Natural killer cell (primary cell): ENCODE measurements at regions not wholly inside any gene's neighbourhood (a gene's known extent, or its start where the extent isn't known, plus 50 kb on each side); places are given as distances from the start of the nearest gene placed in this dataset.

Source experiments
- ATAC-seq, 3 donors: fragments of 150-1000 bp in 2 of 3; fragments of 200-7000 bp in 1 of 3; cut with Tn5 transposase; 1 replicate in 1 of 3; 2 replicates in 2 of 3; pipeline ENCODE4 v1.10.0; 2021; ENCODE audit warnings: mild to moderate bottlenecking in 2 of 3, moderate library complexity in 2 of 3
- DNase-seq, 2 donors: peaks; one replicate each; pipeline versions ENCODE4 v3.0.0 to v3.0.0-alpha.2; 2013 to 2021; ENCODE audit warnings: mixed read lengths in 1 of 2
- H3K27ac ChIP-seq: one replicate; pipeline ENCODE4 v1.5.1; 2013; ENCODE audit warnings: mild to moderate bottlenecking, low read length
- H3K27me3 ChIP-seq: one replicate; pipeline ENCODE4 v1.6.1; 2013; ENCODE audit warnings: low read length; ENCODE audit not compliant: control insufficient read depth, insufficient read depth
- H3K36me3 ChIP-seq: one replicate; pipeline ENCODE4 v1.6.1; 2013; ENCODE audit warnings: low read length; ENCODE audit not compliant: control insufficient read depth, insufficient read depth
- H3K4me1 ChIP-seq: one replicate; pipeline ENCODE4 v1.6.1; 2013; ENCODE audit warnings: low read length; ENCODE audit not compliant: control insufficient read depth, insufficient read depth
- H3K4me3 ChIP-seq: one replicate; pipeline ENCODE4 v1.5.1; 2013; ENCODE audit warnings: low read length
- H3K9me3 ChIP-seq: one replicate; pipeline ENCODE4 v1.6.1; 2013; ENCODE audit warnings: low read length; ENCODE audit not compliant: control insufficient read depth, insufficient read depth
- H3K27ac Mint-ChIP-seq, 2 donors: one replicate each; pipeline ENCODE4 v1.8.0; 2022; ENCODE audit warnings: mild to moderate bottlenecking in 2 of 2, mixed read lengths in 2 of 2, moderate library complexity in 1 of 2
- H3K27me3 Mint-ChIP-seq, 2 donors: one replicate each; pipeline ENCODE4 v1.8.0; 2022; ENCODE audit warnings: low read depth in 2 of 2, mixed read lengths in 2 of 2
- H3K36me3 Mint-ChIP-seq: one replicate; pipeline ENCODE4 v1.8.0; 2022; ENCODE audit warnings: mixed read lengths
- H3K4me1 Mint-ChIP-seq, 2 donors: one replicate each; pipeline ENCODE4 v1.8.0; 2022; ENCODE audit warnings: mixed read lengths in 2 of 2
- H3K4me3 Mint-ChIP-seq: one replicate; pipeline ENCODE4 v1.8.0; 2022; ENCODE audit warnings: mild to moderate bottlenecking, moderate library complexity, mixed read lengths
- H3K9me3 Mint-ChIP-seq, 2 donors: one replicate each; pipeline ENCODE4 v1.8.0; 2022; ENCODE audit warnings: mixed read lengths in 2 of 2
- WGBS: methylation state at CpG from one replicate; pipeline ENCODE4 v1.1.7; 2013; ENCODE audit warnings: missing lambda C conversion rate; ENCODE audit not compliant: insufficient coverage; 5-methylcytosine and 5-hydroxymethylcytosine counted together
- intact Hi-C: fragments of 100-400 bp; cut with micrococcal nuclease; formaldehyde crosslinking; loops from one replicate; pipeline ENCODE4 v1.14.2; 2022
- TF ChIP-seq, protein P1 (sequence below): fragments of 200-600 bp; IDR thresholded peaks from one replicate; pipeline ENCODE4 v1.8.0; 2022; ENCODE audit warnings: antibody characterized with exemption

DNA sequence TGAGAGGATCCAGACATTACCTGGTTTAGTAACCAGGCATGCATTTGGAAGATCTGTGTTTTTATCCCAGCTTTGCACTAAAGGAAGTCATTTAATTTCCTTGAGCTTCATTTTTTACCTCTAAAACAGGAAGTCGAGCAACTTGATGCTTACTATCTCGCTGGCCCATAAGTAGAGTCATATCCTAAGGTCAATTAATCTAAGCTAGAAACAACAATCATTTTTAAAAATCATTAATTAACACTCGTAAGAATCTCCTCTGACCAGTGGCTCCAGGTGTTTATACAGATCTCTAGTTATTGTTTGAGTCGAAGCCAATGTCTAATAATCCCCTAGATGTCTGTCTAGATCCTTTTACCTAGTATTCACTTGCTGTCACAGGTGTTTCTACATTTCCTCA lies 355.8 kb upstream of the DCN start:
- Mint-ChIP-seq H3K27me3 (peaks cover 18 to 30% of the 10 kb centered on the region in 2 donors), H3K27ac (no peak overlapping the region), H3K4me3 (no peak overlapping the region), H3K4me1 (no peaks in the 10 kb centered on the region), H3K36me3 (peaks cover 9% of the 10 kb centered on the region), H3K9me3 (peaks cover 4 to 11% of the 10 kb centered on the region in 2 donors)
- Histone ChIP-seq H3K27me3 (no peaks in the 10 kb centered on the region), H3K4me3 (no peak overlapping the region), H3K4me1 (no peaks in the 10 kb centered on the region), H3K27ac (no peak overlapping the region), H3K36me3 (no peaks in the 10 kb centered on the region), H3K9me3 (peaks cover 4% of the 10 kb centered on the region)
- WGBS: 24% methylated on average over 4 of the region's 4 CpGs
- no peak for ATAC-seq
- TF ChIP-seq, protein P1, sequence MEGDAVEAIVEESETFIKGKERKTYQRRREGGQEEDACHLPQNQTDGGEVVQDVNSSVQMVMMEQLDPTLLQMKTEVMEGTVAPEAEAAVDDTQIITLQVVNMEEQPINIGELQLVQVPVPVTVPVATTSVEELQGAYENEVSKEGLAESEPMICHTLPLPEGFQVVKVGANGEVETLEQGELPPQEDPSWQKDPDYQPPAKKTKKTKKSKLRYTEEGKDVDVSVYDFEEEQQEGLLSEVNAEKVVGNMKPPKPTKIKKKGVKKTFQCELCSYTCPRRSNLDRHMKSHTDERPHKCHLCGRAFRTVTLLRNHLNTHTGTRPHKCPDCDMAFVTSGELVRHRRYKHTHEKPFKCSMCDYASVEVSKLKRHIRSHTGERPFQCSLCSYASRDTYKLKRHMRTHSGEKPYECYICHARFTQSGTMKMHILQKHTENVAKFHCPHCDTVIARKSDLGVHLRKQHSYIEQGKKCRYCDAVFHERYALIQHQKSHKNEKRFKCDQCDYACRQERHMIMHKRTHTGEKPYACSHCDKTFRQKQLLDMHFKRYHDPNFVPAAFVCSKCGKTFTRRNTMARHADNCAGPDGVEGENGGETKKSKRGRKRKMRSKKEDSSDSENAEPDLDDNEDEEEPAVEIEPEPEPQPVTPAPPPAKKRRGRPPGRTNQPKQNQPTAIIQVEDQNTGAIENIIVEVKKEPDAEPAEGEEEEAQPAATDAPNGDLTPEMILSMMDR: no peak
- intact Hi-C loops: no loop called here
- DNase-seq: no peak

DNA sequence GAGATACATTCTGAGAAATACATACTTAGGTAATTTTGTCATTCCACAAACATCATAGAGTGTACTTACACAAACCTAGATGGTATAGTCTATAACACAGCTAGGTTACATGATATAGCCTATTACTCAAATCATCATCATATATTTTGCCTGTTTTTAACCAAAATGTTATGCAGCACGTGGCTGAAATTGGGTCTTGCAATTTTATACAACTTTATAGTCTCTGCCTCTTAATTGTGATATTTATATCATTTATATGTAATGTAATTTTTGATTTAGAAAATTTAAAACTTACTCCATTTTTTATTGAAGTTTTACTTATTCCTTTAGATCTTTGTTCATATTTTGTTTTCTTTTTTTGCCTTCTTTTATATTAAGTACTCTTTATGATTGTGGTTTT lies 350.7 kb upstream of the DCN start:
- peaks cover 4 to 11% of the 10 kb centered on the region in 2 donors for H3K9me3 Mint-ChIP-seq
- Histone ChIP-seq H3K36me3 (no peaks in the 10 kb centered on the region), H3K4me1 (no peaks in the 10 kb centered on the region), H3K9me3 (peaks cover 4% of the 10 kb centered on the region), H3K27me3 (no peaks in the 10 kb centered on the region), H3K27ac (no peak overlapping the region), H3K4me3 (no peak overlapping the region)
- H3K27me3 Mint-ChIP-seq: peaks cover 8 to 9% of the 10 kb centered on the region in 2 donors
- TF ChIP-seq, protein P1: no peak
- no peaks in the 10 kb centered on the region for H3K4me1 Mint-ChIP-seq
- H3K4me3 Mint-ChIP-seq: no peak overlapping the region
- intact Hi-C loops: no loop called here
- no peak overlapping the region for H3K27ac Mint-ChIP-seq
- DNase-seq: no peak
- H3K36me3 Mint-ChIP-seq: peaks cover 9% of the 10 kb centered on the region
- no peak for ATAC-seq
- WGBS: no CpG with 5 or more reads among the region's 1 CpG

DNA sequence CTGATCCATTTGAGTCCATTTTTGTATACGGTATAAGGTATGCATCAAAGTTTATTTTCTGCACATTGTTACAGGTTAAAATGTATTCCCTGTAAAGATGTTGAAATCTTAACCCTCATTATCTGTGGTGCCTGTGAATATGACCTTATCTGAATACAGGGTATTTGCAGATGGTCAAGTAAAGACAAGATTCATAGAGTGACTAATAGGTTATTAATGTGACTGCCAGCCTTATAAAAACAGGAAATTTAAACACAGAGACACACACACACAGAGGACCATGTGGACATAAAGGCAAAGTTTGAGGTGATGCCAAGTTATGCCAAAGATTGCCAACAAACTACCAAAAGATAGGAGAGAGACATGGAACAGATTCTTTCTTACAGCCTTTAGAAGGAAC lies 347.2 kb upstream of the DCN start:
- peaks cover 2 to 5% of the 10 kb centered on the region in 2 donors for H3K9me3 Mint-ChIP-seq
- no peak for DNase-seq
- intact Hi-C loops: no loop called here
- Histone ChIP-seq H3K9me3 (peaks cover 4% of the 10 kb centered on the region), H3K27me3 (no peaks in the 10 kb centered on the region), H3K27ac (no peak overlapping the region), H3K4me3 (no peak overlapping the region), H3K36me3 (no peaks in the 10 kb centered on the region), H3K4me1 (no peaks in the 10 kb centered on the region)
- peaks cover 5% of the 10 kb centered on the region for H3K36me3 Mint-ChIP-seq
- no peaks in the 10 kb centered on the region for H3K4me1 Mint-ChIP-seq
- TF ChIP-seq, protein P1: no peak
- no peak overlapping the region for H3K27ac Mint-ChIP-seq
- ATAC-seq: no peak
- H3K4me3 Mint-ChIP-seq: no peak overlapping the region
- 100% methylated on average over 1 of the region's 1 CpG for WGBS
- H3K27me3 Mint-ChIP-seq: peaks cover 0 to 5% of the 10 kb centered on the region in 2 donors

DNA sequence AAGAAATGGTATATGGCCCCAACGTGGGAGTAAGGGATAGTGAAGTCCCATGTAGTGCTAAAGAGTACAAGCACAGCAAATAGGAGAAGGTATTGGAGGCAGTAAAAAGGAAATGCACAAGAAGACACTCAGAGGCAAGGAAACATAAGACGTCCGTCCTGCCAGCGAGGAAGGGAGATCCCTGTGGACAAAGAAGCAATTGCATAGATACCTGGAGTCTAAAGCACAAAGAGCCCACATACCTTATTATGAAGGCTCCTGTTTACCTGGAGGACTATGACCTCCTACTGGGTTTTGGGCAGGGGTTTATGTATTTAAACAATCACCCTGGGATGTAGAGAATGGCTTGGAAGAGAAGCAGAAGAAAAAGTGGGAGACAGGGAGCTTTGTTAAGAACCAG lies 341.2 kb upstream of the DCN start:
- ATAC-seq (no peak), DNase-seq (no peak)
- Histone ChIP-seq H3K27ac (no peak overlapping the region), H3K9me3 (no peaks in the 10 kb centered on the region), H3K4me3 (no peak overlapping the region), H3K36me3 (no peaks in the 10 kb centered on the region), H3K4me1 (no peaks in the 10 kb centered on the region), H3K27me3 (no peaks in the 10 kb centered on the region)
- H3K36me3 Mint-ChIP-seq: peaks cover 7% of the 10 kb centered on the region
- H3K9me3 Mint-ChIP-seq: peaks cover 0 to 2% of the 10 kb centered on the region in 2 donors
- TF ChIP-seq, protein P1: no peak
- H3K4me3 Mint-ChIP-seq: no peak overlapping the region
- H3K27ac Mint-ChIP-seq: no peak overlapping the region
- peaks cover 4 to 18% of the 10 kb centered on the region in 2 donors for H3K27me3 Mint-ChIP-seq
- intact Hi-C loops: no loop called here
- 85% methylated on average over 4 of the region's 4 CpGs for WGBS
- H3K4me1 Mint-ChIP-seq: no peaks in the 10 kb centered on the region
